Thyroid gland (tissue), 4 donors: ENCODE measurements at regions not wholly inside any gene's neighbourhood (a gene's known extent, or its start where the extent isn't known, plus 50 kb on each side); places are given as distances from the start of the nearest gene placed in this dataset.

Source experiments
- POLR2A ChIP-seq, 2 donors: fragments of 450-650 bp; IDR thresholded peaks; one replicate each; pipeline ENCODE4 v1.6.1; 2017; ENCODE audit warnings: antibody characterized with exemption in 2 of 2, mild to moderate bottlenecking in 2 of 2, moderate library complexity in 1 of 2
- TF ChIP-seq, protein P1 (sequence below), 6 experiments: fragments of 200-600 bp in 3 of 6; fragments of 450-650 bp in 3 of 6; sonication (generic) in 3 of 6; IDR thresholded peaks; one replicate each; pipeline ENCODE4 v1.5.1; 2016 to 2019; ENCODE audit warnings: antibody characterized with exemption in 6 of 6, mild to moderate bottlenecking in 2 of 6, inconsistent platforms in 1 of 6, moderate library complexity in 1 of 6

DNA sequence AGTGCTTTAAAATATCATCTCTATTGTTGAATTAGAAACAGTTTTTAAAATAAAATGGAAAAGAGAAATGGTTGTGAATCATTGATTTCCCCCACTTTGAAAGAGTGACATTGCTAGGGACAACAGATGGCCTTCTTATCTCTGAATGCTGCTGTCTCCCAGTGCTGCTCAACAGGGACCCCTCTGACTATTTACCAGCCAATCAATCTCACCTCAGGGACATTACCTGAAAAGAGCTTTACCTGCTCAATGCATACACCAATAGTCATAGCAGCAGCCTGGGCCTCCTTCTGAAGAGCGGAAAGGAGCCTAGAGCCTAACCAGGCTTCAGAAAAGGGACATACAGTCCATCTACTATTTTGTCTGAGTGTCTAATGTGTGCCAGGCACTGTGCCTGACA, 162.8 kb downstream of the CGGBP1 start:
- TF ChIP-seq, protein P1, sequence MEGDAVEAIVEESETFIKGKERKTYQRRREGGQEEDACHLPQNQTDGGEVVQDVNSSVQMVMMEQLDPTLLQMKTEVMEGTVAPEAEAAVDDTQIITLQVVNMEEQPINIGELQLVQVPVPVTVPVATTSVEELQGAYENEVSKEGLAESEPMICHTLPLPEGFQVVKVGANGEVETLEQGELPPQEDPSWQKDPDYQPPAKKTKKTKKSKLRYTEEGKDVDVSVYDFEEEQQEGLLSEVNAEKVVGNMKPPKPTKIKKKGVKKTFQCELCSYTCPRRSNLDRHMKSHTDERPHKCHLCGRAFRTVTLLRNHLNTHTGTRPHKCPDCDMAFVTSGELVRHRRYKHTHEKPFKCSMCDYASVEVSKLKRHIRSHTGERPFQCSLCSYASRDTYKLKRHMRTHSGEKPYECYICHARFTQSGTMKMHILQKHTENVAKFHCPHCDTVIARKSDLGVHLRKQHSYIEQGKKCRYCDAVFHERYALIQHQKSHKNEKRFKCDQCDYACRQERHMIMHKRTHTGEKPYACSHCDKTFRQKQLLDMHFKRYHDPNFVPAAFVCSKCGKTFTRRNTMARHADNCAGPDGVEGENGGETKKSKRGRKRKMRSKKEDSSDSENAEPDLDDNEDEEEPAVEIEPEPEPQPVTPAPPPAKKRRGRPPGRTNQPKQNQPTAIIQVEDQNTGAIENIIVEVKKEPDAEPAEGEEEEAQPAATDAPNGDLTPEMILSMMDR (IDR thresholded peaks at IDR 0.05) = no peak
- no peak for TF ChIP-seq POLR2A (IDR thresholded peaks at IDR 0.05)
